OCI-LY1 (cell line): ENCODE measurements at regions not wholly inside any gene's neighbourhood (a gene's known extent, or its start where the extent isn't known, plus 50 kb on each side); places are given as distances from the start of the nearest gene placed in this dataset.

ENCODE experiments used
- H2AFZ ChIP-seq: fragments of 200-600 bp; sonication (generic), shearing (Covaris generic); 2 replicates; pipeline ENCODE4 v1.6.0; 2014; ENCODE audit warnings: antibody characterized with exemption, mild to moderate bottlenecking, low read length
- H3F3A ChIP-seq: fragments of 200-600 bp; sonication (generic), shearing (Covaris generic); 2 replicates; pipeline ENCODE4 v1.6.0; 2014; ENCODE audit warnings: mild to moderate bottlenecking, antibody characterized with exemption, low read length, moderate library complexity; ENCODE audit not compliant: insufficient read depth
- H3K27ac ChIP-seq: fragments of 200-600 bp; sonication (generic); 2 replicates; pipeline ENCODE4 v1.5.1; 2014; ENCODE audit warnings: low read length, mixed run types, mild to moderate bottlenecking, low read depth; ENCODE audit not compliant: poor library complexity, severe bottlenecking
- H3K27me3 ChIP-seq: fragments of 200-600 bp; sonication (generic); 2 replicates; pipeline ENCODE4 v1.6.0; 2014; ENCODE audit warnings: antibody characterized with exemption, mild to moderate bottlenecking, low read length, moderate library complexity; ENCODE audit not compliant: insufficient read depth
- H3K36me3 ChIP-seq: fragments of 200-600 bp; sonication (generic); 2 replicates; pipeline ENCODE4 v1.6.1; 2014; ENCODE audit warnings: mild to moderate bottlenecking, antibody characterized with exemption, low read length, moderate library complexity, mixed read lengths; ENCODE audit not compliant: insufficient read depth
- H3K4me1 ChIP-seq: fragments of 200-600 bp; sonication (generic); 2 replicates; pipeline ENCODE4 v1.5.1; 2014; ENCODE audit warnings: mild to moderate bottlenecking, low read length, moderate library complexity; ENCODE audit not compliant: insufficient read depth, severe bottlenecking
- H3K4me2 ChIP-seq: fragments of 200-600 bp; sonication (generic), shearing (Covaris generic); 2 replicates; pipeline ENCODE4 v1.6.1; 2014; ENCODE audit warnings: low read length
- H3K4me3 ChIP-seq: fragments of 200-600 bp; sonication (generic); 2 replicates; pipeline ENCODE4 v1.5.1; 2014; ENCODE audit warnings: low read length, low read depth, mild to moderate bottlenecking, mixed read lengths; ENCODE audit not compliant: poor library complexity, severe bottlenecking
- H3K79me2 ChIP-seq: fragments of 200-600 bp; shearing (Covaris generic); 2 replicates; pipeline ENCODE4 v1.6.1; 2016; ENCODE audit warnings: mixed run types, low read length, mixed read lengths; ENCODE audit not compliant: insufficient read depth
- H3K9ac ChIP-seq: fragments of 200-600 bp; sonication (generic), shearing (Covaris generic); 2 replicates; pipeline ENCODE4 v1.6.1; 2014; ENCODE audit warnings: mild to moderate bottlenecking, low read length, mixed read lengths
- H3K9me2 ChIP-seq: fragments of 200-600 bp; sonication (generic), shearing (Covaris generic); 2 replicates; pipeline ENCODE4 v1.6.1; 2014; ENCODE audit warnings: low read depth, mild to moderate bottlenecking, low read length, mixed read lengths
- H3K9me3 ChIP-seq: fragments of 200-600 bp; shearing (Covaris generic); 2 replicates; pipeline ENCODE4 v1.6.1; 2014; ENCODE audit warnings: low read length, mixed read lengths
- H4K20me1 ChIP-seq: fragments of 200-600 bp; sonication (generic), shearing (Covaris generic); 2 replicates; pipeline ENCODE4 v1.6.0; 2016; ENCODE audit warnings: mild to moderate bottlenecking, low read length; ENCODE audit not compliant: insufficient read depth
- CTCF ChIP-seq: fragments of 200-600 bp; sonication (generic), shearing (Covaris generic); IDR thresholded peaks from 2 replicates; pipeline ENCODE4 v1.5.1; 2017; ENCODE audit warnings: mild to moderate bottlenecking, antibody characterized with exemption, low read length, moderate library complexity, mixed read lengths
- EZH2 ChIP-seq: fragments of 200-600 bp; sonication (generic), shearing (Covaris generic); IDR thresholded peaks from 2 replicates; pipeline ENCODE4 v1.8.0; 2017; ENCODE audit warnings: borderline replicate concordance, mixed run types, mild to moderate bottlenecking, antibody characterized with exemption, low read length, moderate library complexity, mixed read lengths

GRCh38 chr2:64396001-64396400, 58.0 kb upstream of the LGALSL start:
- peaks cover 7% of the 10 kb centered on the region for H3K27me3 ChIP-seq
- H3K4me3 ChIP-seq, result no peak overlapping the region
- no peak overlapping the region for H3K27ac ChIP-seq
- no peak overlapping the region for H3K4me2 ChIP-seq
- no peak overlapping the region for H2AFZ ChIP-seq
- H3K4me1 ChIP-seq, result no peaks in the 10 kb centered on the region
- H3F3A ChIP-seq, result no peaks in the 10 kb centered on the region
- no peaks in the 10 kb centered on the region for H4K20me1 ChIP-seq
- H3K9ac ChIP-seq, result no peak overlapping the region
- H3K79me2 ChIP-seq, result no peaks in the 10 kb centered on the region
- H3K36me3 ChIP-seq, result no peaks in the 10 kb centered on the region
- H3K9me2 ChIP-seq, result no peaks in the 10 kb centered on the region
- TF ChIP-seq EZH2 (no peak), CTCF (no peak)
- H3K9me3 ChIP-seq, result no peaks in the 10 kb centered on the region

GRCh38 chr2:64396551-64396950, 57.4 kb upstream of the LGALSL start:
- TF ChIP-seq CTCF (no peak), EZH2 (no peak)
- Histone ChIP-seq H4K20me1 (no peaks in the 10 kb centered on the region), H3K9ac (no peak overlapping the region), H3K27me3 (peaks cover 7% of the 10 kb centered on the region), H3K4me1 (no peaks in the 10 kb centered on the region), H3K4me3 (no peak overlapping the region), H3K9me2 (no peaks in the 10 kb centered on the region), H3F3A (no peaks in the 10 kb centered on the region), H3K27ac (no peak overlapping the region), H3K9me3 (no peaks in the 10 kb centered on the region), H3K79me2 (no peaks in the 10 kb centered on the region), H3K36me3 (no peaks in the 10 kb centered on the region), H2AFZ (no peak overlapping the region), H3K4me2 (no peak overlapping the region)

GRCh38 chr2:64398516-64399129, 55.3 kb upstream of the LGALSL start:
- H2AFZ ChIP-seq, result no peak overlapping the region
- no peaks in the 10 kb centered on the region for H3K9me2 ChIP-seq
- H4K20me1 ChIP-seq, result no peaks in the 10 kb centered on the region
- peaks cover 3% of the 10 kb centered on the region for H3K4me1 ChIP-seq
- H3K27me3 ChIP-seq, result peaks cover 4% of the 10 kb centered on the region
- H3K27ac ChIP-seq, result no peak overlapping the region
- no peaks in the 10 kb centered on the region for H3F3A ChIP-seq
- H3K4me2 ChIP-seq, result no peak overlapping the region
- no peak overlapping the region for H3K9ac ChIP-seq
- H3K9me3 ChIP-seq, result no peaks in the 10 kb centered on the region
- H3K4me3 ChIP-seq, result no peak overlapping the region
- TF ChIP-seq CTCF (no peak), EZH2 (no peak)
- H3K36me3 ChIP-seq, result no peaks in the 10 kb centered on the region
- H3K79me2 ChIP-seq, result no peaks in the 10 kb centered on the region
